HEK293 (cell line): ENCODE measurements at regions not wholly inside any gene's neighbourhood (a gene's known extent, or its start where the extent isn't known, plus 50 kb on each side); places are given as distances from the start of the nearest gene placed in this dataset.

Source experiments
- CTCF ChIA-PET: fragments of 350-600 bp; formaldehyde crosslinking; extraction: SDS; loops from one replicate; lab custom pipeline; 2021; ENCODE audit warnings: antibody characterized with exemption; lab: Yijun Ruan, JAX
- POLR2A ChIA-PET: fragments of 300-600 bp; formaldehyde crosslinking; extraction: SDS; loops from one replicate; lab custom pipeline; 2020; ENCODE audit warnings: antibody characterized with exemption, inconsistent platforms; lab: Yijun Ruan, JAX
- H3K27ac ChIP-seq: fragments of 200-500 bp; sonication (Bioruptor generic); 2 replicates; pipeline ENCODE4 v1.5.1; 2014; ENCODE audit warnings: low read depth, low read length, control low read depth, inconsistent platforms; ENCODE audit errors: extremely low read depth
- H3K36me3 ChIP-seq, 2 experiments: fragments of 200-500 bp in 1 of 2; sonication (Bioruptor generic) in 1 of 2; 1 replicate in 1 of 2; 2 replicates in 1 of 2; pipeline ENCODE4 v1.5.1; 2014 to 2017; ENCODE audit warnings: inconsistent platforms in 2 of 2, low read length in 2 of 2; ENCODE audit not compliant: control insufficient read depth in 2 of 2, insufficient read depth in 1 of 2
- H3K4me1 ChIP-seq: fragments of 200-500 bp; sonication (Bioruptor generic); 2 replicates; pipeline ENCODE4 v1.5.1; 2014; ENCODE audit warnings: mild to moderate bottlenecking, low read length, inconsistent platforms; ENCODE audit not compliant: control insufficient read depth, insufficient read depth
- H3K4me3 ChIP-seq: 2 replicates; pipeline ENCODE4 v1.5.1; 2011; ENCODE audit warnings: low read depth, mild to moderate bottlenecking, control low read depth, low read length, moderate library complexity
- H3K9me3 ChIP-seq: fragments of 200-500 bp; sonication (Bioruptor generic); 2 replicates; pipeline ENCODE4 v1.5.1; 2014; ENCODE audit warnings: low read depth, low read length, inconsistent platforms; ENCODE audit not compliant: control insufficient read depth, insufficient read depth
- HOXD13 ChIP-seq: sonication (generic); formaldehyde crosslinking; IDR thresholded peaks from 2 replicates; pipeline ENCODE4 v1.8.0; 2022; ENCODE audit warnings: missing genetic modification reagents, borderline replicate concordance
- IKZF3 ChIP-seq: fragments of 450-650 bp; IDR thresholded peaks from 2 replicates; pipeline ENCODE4 v1.5.0; 2018; ENCODE audit warnings: missing biosample characterization, mild to moderate bottlenecking, missing genetic modification characterization, moderate library complexity
- MEIS1 ChIP-seq: sonication (generic); formaldehyde crosslinking; IDR thresholded peaks from 2 replicates; pipeline ENCODE4 v1.8.1; 2022; ENCODE audit warnings: missing genetic modification reagents, mild to moderate bottlenecking, borderline replicate concordance
- OSR2 ChIP-seq: fragments of 450-650 bp; formaldehyde crosslinking; IDR thresholded peaks from 2 replicates; pipeline ENCODE4 v1.5.1; 2016; ENCODE audit warnings: missing biosample characterization, missing genetic modification characterization
- REPIN1 ChIP-seq: fragments of 450-650 bp; formaldehyde crosslinking; IDR thresholded peaks from 2 replicates; pipeline ENCODE4 v1.5.1; 2017; ENCODE audit warnings: missing biosample characterization, missing genetic modification characterization, low read depth
- ZBTB11 ChIP-seq: fragments of 450-650 bp; formaldehyde crosslinking; conservative IDR thresholded peaks from 2 replicates; pipeline ENCODE4 v1.5.1; 2016; ENCODE audit warnings: low read depth, missing biosample characterization, missing genetic modification characterization
- ZBTB17 ChIP-seq: fragments of 450-650 bp; formaldehyde crosslinking; IDR thresholded peaks from 2 replicates; pipeline ENCODE4 v1.5.1; 2016; ENCODE audit warnings: missing biosample characterization, missing genetic modification characterization
- ZFHX2 ChIP-seq: fragments of 450-650 bp; formaldehyde crosslinking; conservative IDR thresholded peaks from 2 replicates; pipeline ENCODE4 v1.5.1; 2016; ENCODE audit warnings: missing biosample characterization, missing genetic modification characterization
- ZNF10 ChIP-seq: fragments of 450-650 bp; formaldehyde crosslinking; IDR thresholded peaks from 2 replicates; pipeline ENCODE4 v1.5.1; 2017; ENCODE audit warnings: missing biosample characterization, missing genetic modification characterization
- ZNF112 ChIP-seq: fragments of 450-650 bp; formaldehyde crosslinking; IDR thresholded peaks from 2 replicates; pipeline ENCODE4 v1.5.0; 2017; ENCODE audit warnings: missing biosample characterization, missing genetic modification characterization
- ZNF146 ChIP-seq: fragments of 450-650 bp; formaldehyde crosslinking; IDR thresholded peaks from 2 replicates; pipeline ENCODE4 v1.5.1; 2016; ENCODE audit warnings: missing biosample characterization, missing genetic modification characterization
- ZNF157 ChIP-seq: fragments of 450-650 bp; formaldehyde crosslinking; IDR thresholded peaks from 2 replicates; pipeline ENCODE4 v1.5.1; 2016; ENCODE audit warnings: missing biosample characterization, missing genetic modification characterization
- ZNF175 ChIP-seq: fragments of 450-650 bp; formaldehyde crosslinking; IDR thresholded peaks from 2 replicates; pipeline ENCODE4 v1.5.1; 2016; ENCODE audit warnings: missing biosample characterization, missing genetic modification characterization
- ZNF202 ChIP-seq: fragments of 450-650 bp; formaldehyde crosslinking; IDR thresholded peaks from 2 replicates; pipeline ENCODE4 v1.5.1; 2016; ENCODE audit warnings: missing biosample characterization, missing genetic modification characterization, borderline replicate concordance
- ZNF37A ChIP-seq: fragments of 450-650 bp; IDR thresholded peaks from 2 replicates; pipeline ENCODE4 v1.5.1; 2018; ENCODE audit warnings: missing biosample characterization, missing genetic modification characterization
- ZNF529 ChIP-seq: fragments of 450-650 bp; formaldehyde crosslinking; IDR thresholded peaks from 2 replicates; pipeline ENCODE4 v1.5.1; 2017; ENCODE audit warnings: missing genetic modification characterization, missing biosample characterization; ENCODE audit not compliant: insufficient replicate concordance
- ZNF664 ChIP-seq: fragments of 450-650 bp; formaldehyde crosslinking; IDR thresholded peaks from 2 replicates; pipeline ENCODE4 v1.5.1; 2016; ENCODE audit warnings: missing biosample characterization, missing genetic modification characterization
- ZNF670 ChIP-seq: fragments of 450-650 bp; formaldehyde crosslinking; IDR thresholded peaks from 2 replicates; pipeline ENCODE4 v1.5.1; 2016; ENCODE audit warnings: missing biosample characterization, missing genetic modification characterization, low read depth
- ZNF830 ChIP-seq: fragments of 450-650 bp; IDR thresholded peaks from 2 replicates; pipeline ENCODE4 v1.5.0; 2018; ENCODE audit warnings: missing biosample characterization, missing genetic modification characterization, low read depth, mild to moderate bottlenecking, moderate library complexity
- ZSCAN23 ChIP-seq: fragments of 450-650 bp; formaldehyde crosslinking; IDR thresholded peaks from 2 replicates; pipeline ENCODE4 v1.5.1; 2016; ENCODE audit warnings: missing biosample characterization, missing genetic modification characterization
- TF ChIP-seq, protein P1 (sequence below): fragments of 450-650 bp; formaldehyde crosslinking; IDR thresholded peaks from 2 replicates; pipeline ENCODE4 v1.5.0; 2017; ENCODE audit warnings: missing biosample characterization, missing genetic modification characterization, borderline replicate concordance
- TF ChIP-seq, protein P2 (sequence below): fragments of 450-650 bp; formaldehyde crosslinking; conservative IDR thresholded peaks from 2 replicates; pipeline ENCODE4 v1.5.1; 2016; ENCODE audit warnings: low read depth, missing biosample characterization, missing genetic modification characterization

GRCh38 chr7:54825368-54825767, 66.4 kb upstream of the SEC61G start:
- ChIA-PET POLR2A (no interaction called here), CTCF (no interaction called here)
- H3K27ac ChIP-seq, result no peak overlapping the region

DNA sequence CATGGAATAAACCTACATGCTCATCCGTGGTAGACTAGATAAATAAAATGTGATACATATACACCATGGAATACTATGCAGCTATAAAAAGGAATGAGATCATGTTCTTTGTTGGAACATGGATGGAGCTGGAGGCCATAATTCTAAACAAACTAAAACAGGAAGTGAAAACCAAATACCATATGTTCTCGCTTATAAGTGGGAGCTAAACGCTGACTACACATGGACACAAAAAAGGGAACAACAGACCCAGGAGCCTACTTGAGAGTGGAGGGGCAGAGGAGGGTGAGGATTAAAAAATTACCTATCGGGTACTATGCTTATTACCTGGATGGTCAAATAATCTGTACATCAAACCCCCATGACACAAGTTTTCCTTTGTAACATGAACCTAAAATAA, 68.7 kb upstream of the SEC61G start:
- Histone ChIP-seq H3K9me3 (no peaks in the 10 kb centered on the region), H3K36me3 (no peaks in the 10 kb centered on the region), H3K4me1 (no peaks in the 10 kb centered on the region), H3K4me3 (no peak overlapping the region), H3K27ac (no peak overlapping the region)
- no peak for TF ChIP-seq ZNF10 (tag by site-specific recombination)
- TF ChIP-seq, protein P1, sequence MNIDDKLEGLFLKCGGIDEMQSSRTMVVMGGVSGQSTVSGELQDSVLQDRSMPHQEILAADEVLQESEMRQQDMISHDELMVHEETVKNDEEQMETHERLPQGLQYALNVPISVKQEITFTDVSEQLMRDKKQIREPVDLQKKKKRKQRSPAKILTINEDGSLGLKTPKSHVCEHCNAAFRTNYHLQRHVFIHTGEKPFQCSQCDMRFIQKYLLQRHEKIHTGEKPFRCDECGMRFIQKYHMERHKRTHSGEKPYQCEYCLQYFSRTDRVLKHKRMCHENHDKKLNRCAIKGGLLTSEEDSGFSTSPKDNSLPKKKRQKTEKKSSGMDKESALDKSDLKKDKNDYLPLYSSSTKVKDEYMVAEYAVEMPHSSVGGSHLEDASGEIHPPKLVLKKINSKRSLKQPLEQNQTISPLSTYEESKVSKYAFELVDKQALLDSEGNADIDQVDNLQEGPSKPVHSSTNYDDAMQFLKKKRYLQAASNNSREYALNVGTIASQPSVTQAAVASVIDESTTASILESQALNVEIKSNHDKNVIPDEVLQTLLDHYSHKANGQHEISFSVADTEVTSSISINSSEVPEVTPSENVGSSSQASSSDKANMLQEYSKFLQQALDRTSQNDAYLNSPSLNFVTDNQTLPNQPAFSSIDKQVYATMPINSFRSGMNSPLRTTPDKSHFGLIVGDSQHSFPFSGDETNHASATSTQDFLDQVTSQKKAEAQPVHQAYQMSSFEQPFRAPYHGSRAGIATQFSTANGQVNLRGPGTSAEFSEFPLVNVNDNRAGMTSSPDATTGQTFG (tag by site-specific recombination), result no peak
- TF ChIP-seq ZNF146 (tag by site-specific recombination), result no peak
- no peak for TF ChIP-seq HOXD13 (CRISPR knock-in tag)
- no peak for TF ChIP-seq ZNF37A
- TF ChIP-seq ZSCAN23 (tag by site-specific recombination), result no peak
- no peak for TF ChIP-seq ZNF157 (tag by site-specific recombination)
- no peak for TF ChIP-seq ZBTB11
- TF ChIP-seq ZNF670 (tag by site-specific recombination), result no peak
- ChIA-PET POLR2A (no interaction called here), CTCF (no interaction called here)

More at GRCh38 chr7:54825368-54825767, 66.4 kb upstream of the SEC61G start:
- H3K9me3 ChIP-seq, result no peaks in the 10 kb centered on the region
- no peaks in the 10 kb centered on the region for H3K4me1 ChIP-seq
- TF ChIP-seq REPIN1 (tag by site-specific recombination) (no peak), ZFHX2 (tag by site-specific recombination) (no peak), IKZF3 (tag by site-specific recombination) (no peak), MEIS1 (CRISPR knock-in tag) (no peak)
- H3K4me3 ChIP-seq, result no peak overlapping the region
- H3K36me3 ChIP-seq, result no peaks in the 10 kb centered on the region

DNA sequence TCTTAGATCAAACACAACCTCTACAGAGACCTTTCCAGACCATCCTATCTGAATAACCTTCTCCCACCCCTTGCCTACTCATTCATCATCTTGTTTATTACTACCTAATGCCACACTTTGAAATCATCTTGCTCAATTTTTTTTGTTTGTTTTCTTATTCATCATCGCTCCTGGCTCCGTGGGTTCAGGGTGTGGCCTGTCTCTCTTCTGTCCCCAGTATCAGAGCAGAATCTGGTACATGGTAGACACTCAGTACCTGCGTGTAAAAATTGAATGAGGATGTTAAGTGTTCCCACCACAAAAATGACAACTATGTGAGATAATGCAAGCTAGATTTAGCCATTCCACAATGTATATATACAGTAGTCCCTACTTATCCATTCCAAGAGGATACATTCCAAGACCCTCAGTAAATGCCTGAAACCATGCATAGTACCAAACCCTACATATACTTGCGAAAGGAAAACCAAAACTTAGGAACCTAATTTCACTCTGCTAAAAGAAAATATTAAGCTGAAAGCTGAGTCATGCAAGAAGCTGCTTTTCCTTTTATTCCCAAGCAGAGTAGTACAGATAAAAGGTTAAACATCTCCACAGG, 72.1 kb upstream of the SEC61G start:
- H3K9me3 ChIP-seq, result no peaks in the 10 kb centered on the region
- H3K4me1 ChIP-seq, result no peaks in the 10 kb centered on the region
- H3K36me3 ChIP-seq, result no peaks in the 10 kb centered on the region
- H3K4me3 ChIP-seq, result no peak overlapping the region
- CTCF ChIA-PET, result interaction anchor here (0.7 to 1.3 kb wide), 3 partner anchors 40 to 58 kb away, joined by 3 to 5 read pairs (median 4); no protein-coding TSS in a partner anchor
- H3K27ac ChIP-seq, result no peak overlapping the region
- POLR2A ChIA-PET, result no interaction called here
- no peak for TF ChIP-seq ZBTB17 (tag by site-specific recombination)
- no peak for TF ChIP-seq ZNF175
- no peak for TF ChIP-seq ZNF529 (tag by site-specific recombination)
- TF ChIP-seq, protein P2, sequence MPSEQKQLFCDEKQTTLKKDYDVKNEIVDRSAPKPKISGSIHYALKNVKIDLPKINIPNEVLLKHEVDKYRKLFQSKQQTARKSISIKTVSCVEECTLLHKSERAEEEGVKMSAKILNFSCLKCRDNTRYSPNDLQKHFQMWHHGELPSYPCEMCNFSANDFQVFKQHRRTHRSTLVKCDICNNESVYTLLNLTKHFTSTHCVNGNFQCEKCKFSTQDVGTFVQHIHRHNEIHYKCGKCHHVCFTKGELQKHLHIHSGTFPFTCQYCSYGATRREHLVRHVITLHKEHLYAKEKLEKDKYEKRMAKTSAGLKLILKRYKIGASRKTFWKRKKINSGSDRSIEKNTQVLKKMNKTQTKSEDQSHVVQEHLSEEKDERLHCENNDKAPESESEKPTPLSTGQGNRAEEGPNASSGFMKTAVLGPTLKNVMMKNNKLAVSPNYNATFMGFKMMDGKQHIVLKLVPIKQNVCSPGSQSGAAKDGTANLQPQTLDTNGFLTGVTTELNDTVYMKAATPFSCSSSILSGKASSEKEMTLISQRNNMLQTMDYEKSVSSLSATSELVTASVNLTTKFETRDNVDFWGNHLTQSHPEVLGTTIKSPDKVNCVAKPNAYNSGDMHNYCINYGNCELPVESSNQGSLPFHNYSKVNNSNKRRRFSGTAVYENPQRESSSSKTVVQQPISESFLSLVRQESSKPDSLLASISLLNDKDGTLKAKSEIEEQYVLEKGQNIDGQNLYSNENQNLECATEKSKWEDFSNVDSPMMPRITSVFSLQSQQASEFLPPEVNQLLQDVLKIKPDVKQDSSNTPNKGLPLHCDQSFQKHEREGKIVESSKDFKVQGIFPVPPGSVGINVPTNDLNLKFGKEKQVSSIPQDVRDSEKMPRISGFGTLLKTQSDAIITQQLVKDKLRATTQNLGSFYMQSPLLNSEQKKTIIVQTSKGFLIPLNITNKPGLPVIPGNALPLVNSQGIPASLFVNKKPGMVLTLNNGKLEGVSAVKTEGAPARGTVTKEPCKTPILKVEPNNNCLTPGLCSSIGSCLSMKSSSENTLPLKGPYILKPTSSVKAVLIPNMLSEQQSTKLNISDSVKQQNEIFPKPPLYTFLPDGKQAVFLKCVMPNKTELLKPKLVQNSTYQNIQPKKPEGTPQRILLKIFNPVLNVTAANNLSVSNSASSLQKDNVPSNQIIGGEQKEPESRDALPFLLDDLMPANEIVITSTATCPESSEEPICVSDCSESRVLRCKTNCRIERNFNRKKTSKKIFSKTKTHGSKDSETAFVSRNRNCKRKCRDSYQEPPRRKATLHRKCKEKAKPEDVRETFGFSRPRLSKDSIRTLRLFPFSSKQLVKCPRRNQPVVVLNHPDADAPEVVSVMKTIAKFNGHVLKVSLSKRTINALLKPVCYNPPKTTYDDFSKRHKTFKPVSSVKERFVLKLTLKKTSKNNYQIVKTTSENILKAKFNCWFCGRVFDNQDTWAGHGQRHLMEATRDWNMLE (tag by site-specific recombination), result no peak
- no peak for TF ChIP-seq ZNF146 (tag by site-specific recombination)
- TF ChIP-seq OSR2, result no peak
- no peak for TF ChIP-seq ZNF664 (tag by site-specific recombination)
- TF ChIP-seq ZNF830 (tag by site-specific recombination), result no peak
- no peak for TF ChIP-seq ZNF112 (tag by site-specific recombination)
- TF ChIP-seq ZNF202 (tag by site-specific recombination), result no peak
